ENCODE measurements at regions not wholly inside any gene's neighbourhood (a gene's known extent, or its start where the extent isn't known, plus 50 kb on each side); places are given as distances from the start of the nearest gene placed in this dataset.

DNA sequence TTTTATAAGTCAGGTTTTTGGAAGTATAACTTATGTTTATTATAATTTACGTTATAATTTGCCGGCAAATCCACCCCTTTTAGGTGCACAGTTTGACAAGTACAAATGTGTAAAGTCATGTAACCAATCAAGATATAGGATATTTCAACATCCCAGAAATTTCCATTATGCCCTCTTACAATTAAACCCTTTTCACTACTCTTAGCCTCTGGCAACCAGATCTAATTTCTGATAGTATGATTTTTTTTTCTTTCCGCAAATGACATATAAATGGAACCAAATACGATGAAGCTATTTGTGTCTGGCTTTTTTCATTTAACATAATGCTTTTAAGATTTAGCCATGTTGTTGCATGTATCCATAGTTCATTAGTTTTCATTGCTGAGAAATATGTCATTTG is 69.5 kb upstream of the HTATIP2 start:
- no peak overlapping the region for H3K9ac ChIP-seq (ENCODE audit: low read depth, low read length)
- no peak overlapping the region for H3K4me3 ChIP-seq (ENCODE audit: low read depth in 1 of 2, low read length in 2 of 2)
- H3K27me3 ChIP-seq (ENCODE audit: insufficient read depth, low read length, poor library complexity), result peaks cover 3% of the 10 kb centered on the region
- ATAC-seq (ENCODE audit: insufficient read depth, low read depth), result no peak
- H3K79me2 ChIP-seq (ENCODE audit: insufficient read depth, low read length), result no peaks in the 10 kb centered on the region
- H3K36me3 ChIP-seq (ENCODE audit: insufficient read depth, low read length), result no peaks in the 10 kb centered on the region
- DNase-seq, result no peak
- H3K4me2 ChIP-seq (ENCODE audit: insufficient read depth, low read length), result no peak overlapping the region
- no peak overlapping the region for H2AFZ ChIP-seq (ENCODE audit: low read depth, low read length)
- no peak overlapping the region for H3K27ac ChIP-seq (ENCODE audit: low read length)
- TF ChIP-seq, protein P1, sequence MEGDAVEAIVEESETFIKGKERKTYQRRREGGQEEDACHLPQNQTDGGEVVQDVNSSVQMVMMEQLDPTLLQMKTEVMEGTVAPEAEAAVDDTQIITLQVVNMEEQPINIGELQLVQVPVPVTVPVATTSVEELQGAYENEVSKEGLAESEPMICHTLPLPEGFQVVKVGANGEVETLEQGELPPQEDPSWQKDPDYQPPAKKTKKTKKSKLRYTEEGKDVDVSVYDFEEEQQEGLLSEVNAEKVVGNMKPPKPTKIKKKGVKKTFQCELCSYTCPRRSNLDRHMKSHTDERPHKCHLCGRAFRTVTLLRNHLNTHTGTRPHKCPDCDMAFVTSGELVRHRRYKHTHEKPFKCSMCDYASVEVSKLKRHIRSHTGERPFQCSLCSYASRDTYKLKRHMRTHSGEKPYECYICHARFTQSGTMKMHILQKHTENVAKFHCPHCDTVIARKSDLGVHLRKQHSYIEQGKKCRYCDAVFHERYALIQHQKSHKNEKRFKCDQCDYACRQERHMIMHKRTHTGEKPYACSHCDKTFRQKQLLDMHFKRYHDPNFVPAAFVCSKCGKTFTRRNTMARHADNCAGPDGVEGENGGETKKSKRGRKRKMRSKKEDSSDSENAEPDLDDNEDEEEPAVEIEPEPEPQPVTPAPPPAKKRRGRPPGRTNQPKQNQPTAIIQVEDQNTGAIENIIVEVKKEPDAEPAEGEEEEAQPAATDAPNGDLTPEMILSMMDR (IDR thresholded peaks at IDR 0.05; ENCODE audit: borderline replicate concordance, extremely low read depth, low read length, poor library complexity, severe bottlenecking), result no peak
- TF ChIP-seq EZH2 (IDR thresholded peaks at IDR 0.05; ENCODE audit: borderline replicate concordance, low read depth, low read length, severe bottlenecking), result no peak
- H3K9me3 ChIP-seq (ENCODE audit: insufficient read depth, low read length, severe bottlenecking), result no peaks in the 10 kb centered on the region
- H4K20me1 ChIP-seq (ENCODE audit: insufficient read depth, low read length), result no peaks in the 10 kb centered on the region
- no peaks in the 10 kb centered on the region for H3K4me1 ChIP-seq (ENCODE audit: insufficient read depth, low read length)

DNA sequence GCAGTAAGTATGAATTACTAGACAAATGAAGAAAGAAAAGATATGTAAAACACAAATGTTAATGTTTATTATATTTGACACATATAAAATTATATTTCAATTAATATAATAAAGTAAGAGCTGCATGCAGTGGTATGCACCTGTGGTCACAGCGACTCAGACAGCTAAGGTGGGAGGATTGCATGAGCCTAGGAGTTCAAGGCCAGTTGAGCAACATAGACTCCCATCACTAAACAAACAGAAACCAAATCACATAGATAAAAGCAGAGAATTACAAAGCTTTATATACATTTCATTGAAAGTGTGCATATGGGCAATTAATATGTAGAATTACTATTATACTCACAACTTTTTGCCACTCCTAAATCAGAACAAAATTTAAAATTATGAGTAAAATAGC is 70.0 kb upstream of the HTATIP2 start:
- Histone ChIP-seq H3K9ac (ENCODE audit: low read depth, low read length) (no peak overlapping the region), H3K79me2 (ENCODE audit: insufficient read depth, low read length) (no peaks in the 10 kb centered on the region), H4K20me1 (ENCODE audit: insufficient read depth, low read length) (no peaks in the 10 kb centered on the region), H3K9me3 (ENCODE audit: insufficient read depth, low read length, severe bottlenecking) (no peaks in the 10 kb centered on the region), H3K36me3 (ENCODE audit: insufficient read depth, low read length) (no peaks in the 10 kb centered on the region), H2AFZ (ENCODE audit: low read depth, low read length) (no peak overlapping the region), H3K27me3 (ENCODE audit: insufficient read depth, low read length, poor library complexity) (peaks cover 3% of the 10 kb centered on the region), H3K4me1 (ENCODE audit: insufficient read depth, low read length) (no peaks in the 10 kb centered on the region), H3K4me2 (ENCODE audit: insufficient read depth, low read length) (no peak overlapping the region), H3K27ac (ENCODE audit: low read length) (no peak overlapping the region), H3K4me3 (ENCODE audit: low read depth in 1 of 2, low read length in 2 of 2) (no peak overlapping the region)
- TF ChIP-seq, protein P1 (IDR thresholded peaks at IDR 0.05; ENCODE audit: borderline replicate concordance, extremely low read depth, low read length, poor library complexity, severe bottlenecking), result no peak
- no peak for TF ChIP-seq EZH2 (IDR thresholded peaks at IDR 0.05; ENCODE audit: borderline replicate concordance, low read depth, low read length, severe bottlenecking)
- ATAC-seq (ENCODE audit: insufficient read depth, low read depth) (no peak), DNase-seq (no peak)

DNA sequence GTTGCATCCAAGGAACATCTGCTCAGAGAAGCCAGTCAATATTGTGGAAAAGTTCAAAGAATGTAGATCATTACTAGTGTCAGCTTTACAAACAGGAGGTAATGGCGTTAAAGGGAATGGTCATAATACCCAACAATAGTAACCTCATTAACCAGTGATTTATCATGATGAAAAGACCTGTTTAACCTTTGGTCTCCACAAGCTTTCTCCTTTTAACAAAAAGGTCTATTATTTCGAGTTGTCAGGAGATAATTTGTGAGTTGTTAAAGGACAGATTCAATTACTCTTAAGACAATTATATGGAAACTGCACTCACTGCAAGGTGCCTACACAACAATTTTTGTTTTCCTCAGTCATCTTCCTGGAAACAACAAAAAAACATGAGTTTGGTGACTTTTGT is 73.8 kb upstream of the HTATIP2 start:
- Histone ChIP-seq H3K79me2 (ENCODE audit: insufficient read depth, low read length) (no peaks in the 10 kb centered on the region), H3K4me2 (ENCODE audit: insufficient read depth, low read length) (no peak overlapping the region), H3K36me3 (ENCODE audit: insufficient read depth, low read length) (no peaks in the 10 kb centered on the region), H3K9ac (ENCODE audit: low read depth, low read length) (no peak overlapping the region), H4K20me1 (ENCODE audit: insufficient read depth, low read length) (no peaks in the 10 kb centered on the region), H3K4me3 (ENCODE audit: low read depth in 1 of 2, low read length in 2 of 2) (no peak overlapping the region), H3K4me1 (ENCODE audit: insufficient read depth, low read length) (no peaks in the 10 kb centered on the region), H3K9me3 (ENCODE audit: insufficient read depth, low read length, severe bottlenecking) (no peaks in the 10 kb centered on the region), H3K27ac (ENCODE audit: low read length) (no peak overlapping the region), H2AFZ (ENCODE audit: low read depth, low read length) (no peak overlapping the region), H3K27me3 (ENCODE audit: insufficient read depth, low read length, poor library complexity) (peaks cover 3% of the 10 kb centered on the region)
- DNase-seq (no peak), ATAC-seq (ENCODE audit: insufficient read depth, low read depth) (no peak)
- TF ChIP-seq, protein P1 (IDR thresholded peaks at IDR 0.05; ENCODE audit: borderline replicate concordance, extremely low read depth, low read length, poor library complexity, severe bottlenecking), result no peak
- no peak for TF ChIP-seq EZH2 (IDR thresholded peaks at IDR 0.05; ENCODE audit: borderline replicate concordance, low read depth, low read length, severe bottlenecking)

DNA sequence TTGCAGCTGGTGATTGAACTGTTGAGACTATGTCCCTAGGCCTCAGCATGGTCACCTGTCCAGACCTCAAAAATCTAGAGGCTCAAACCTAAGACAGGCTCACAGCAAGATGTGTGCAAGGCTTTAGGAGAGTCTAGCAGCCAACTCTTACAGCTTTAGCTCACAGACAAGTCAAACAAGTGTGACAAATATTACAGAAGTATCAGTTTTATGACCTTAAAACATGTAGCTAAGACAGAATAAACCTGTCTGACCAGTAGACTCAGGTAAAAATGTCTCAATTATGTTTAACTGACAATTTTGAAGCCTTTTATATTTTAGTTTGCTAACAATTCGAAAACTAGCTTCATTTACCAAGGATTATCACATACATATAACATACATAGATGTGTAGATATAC is 80.0 kb upstream of the HTATIP2 start:
- ATAC-seq (ENCODE audit: insufficient read depth, low read depth), result no peak
- H3K4me3 ChIP-seq (ENCODE audit: low read depth in 1 of 2, low read length in 2 of 2), result no peak overlapping the region
- no peak overlapping the region for H3K4me2 ChIP-seq (ENCODE audit: insufficient read depth, low read length)
- H3K4me1 ChIP-seq (ENCODE audit: insufficient read depth, low read length), result no peaks in the 10 kb centered on the region
- H4K20me1 ChIP-seq (ENCODE audit: insufficient read depth, low read length), result no peaks in the 10 kb centered on the region
- no peaks in the 10 kb centered on the region for H3K9me3 ChIP-seq (ENCODE audit: insufficient read depth, low read length, severe bottlenecking)
- DNase-seq, result no peak
- H3K9ac ChIP-seq (ENCODE audit: low read depth, low read length), result no peak overlapping the region
- no peak overlapping the region for H3K27ac ChIP-seq (ENCODE audit: low read length)
- no peaks in the 10 kb centered on the region for H3K27me3 ChIP-seq (ENCODE audit: insufficient read depth, low read length, poor library complexity)
- H3K36me3 ChIP-seq (ENCODE audit: insufficient read depth, low read length), result no peaks in the 10 kb centered on the region
- TF ChIP-seq, protein P1 (IDR thresholded peaks at IDR 0.05; ENCODE audit: borderline replicate concordance, extremely low read depth, low read length, poor library complexity, severe bottlenecking), result no peak
- TF ChIP-seq EZH2 (IDR thresholded peaks at IDR 0.05; ENCODE audit: borderline replicate concordance, low read depth, low read length, severe bottlenecking), result no peak
- H2AFZ ChIP-seq (ENCODE audit: low read depth, low read length), result no peak overlapping the region
- no peaks in the 10 kb centered on the region for H3K79me2 ChIP-seq (ENCODE audit: insufficient read depth, low read length)
